Upper lobe of right lung (tissue), 1 donor: ENCODE measurements at regions not wholly inside any gene's neighbourhood (a gene's known extent, or its start where the extent isn't known, plus 50 kb on each side); places are given as distances from the start of the nearest gene placed in this dataset.

Experiments used
- ATAC-seq: fragments of 200-7000 bp; cut with Tn5 transposase; one replicate; pipeline ENCODE4 v1.9.1; 2020; ENCODE audit warnings: mild to moderate bottlenecking, moderate library complexity
- DNase-seq: peaks from one replicate; pipeline ENCODE4 v3.0.0-alpha.2; 2020
- H3K27ac ChIP-seq: fragments of 200-600 bp; one replicate; pipeline ENCODE4 v1.8.0; 2022
- H3K27me3 ChIP-seq: fragments of 200-600 bp; one replicate; pipeline ENCODE4 v1.8.0; 2022; ENCODE audit warnings: mild to moderate bottlenecking
- H3K36me3 ChIP-seq: fragments of 200-600 bp; one replicate; pipeline ENCODE4 v1.8.0; 2022
- H3K4me1 ChIP-seq: fragments of 200-600 bp; one replicate; pipeline ENCODE4 v1.8.0; 2022
- H3K4me3 ChIP-seq: fragments of 200-600 bp; one replicate; pipeline ENCODE4 v1.8.0; 2022; ENCODE audit warnings: mild to moderate bottlenecking
- H3K9me3 ChIP-seq: fragments of 200-600 bp; one replicate; pipeline ENCODE4 v1.8.0; 2022
- intact Hi-C: fragments of 100-400 bp; cut with DNase I; formaldehyde crosslinking; loops from one replicate; pipeline ENCODE4 v1.11.0; 2022
- TF ChIP-seq, protein P1 (sequence below): fragments of 200-600 bp; IDR thresholded peaks from one replicate; pipeline ENCODE4 v1.8.0; 2022; ENCODE audit warnings: antibody characterized with exemption
- donor health status: DM: no; HTN: yes; CAD: no; lungs with severe emphysema.

- Histone ChIP-seq H3K4me3 (no peak overlapping the region), H3K27me3 (no peaks in the 10 kb centered on the region), H3K4me1 (no peaks in the 10 kb centered on the region), H3K27ac (no peak overlapping the region), H3K36me3 (no peaks in the 10 kb centered on the region), H3K9me3 (no peaks in the 10 kb centered on the region)
- no peak for ATAC-seq
- DNase-seq: no peak
- TF ChIP-seq, protein P1, sequence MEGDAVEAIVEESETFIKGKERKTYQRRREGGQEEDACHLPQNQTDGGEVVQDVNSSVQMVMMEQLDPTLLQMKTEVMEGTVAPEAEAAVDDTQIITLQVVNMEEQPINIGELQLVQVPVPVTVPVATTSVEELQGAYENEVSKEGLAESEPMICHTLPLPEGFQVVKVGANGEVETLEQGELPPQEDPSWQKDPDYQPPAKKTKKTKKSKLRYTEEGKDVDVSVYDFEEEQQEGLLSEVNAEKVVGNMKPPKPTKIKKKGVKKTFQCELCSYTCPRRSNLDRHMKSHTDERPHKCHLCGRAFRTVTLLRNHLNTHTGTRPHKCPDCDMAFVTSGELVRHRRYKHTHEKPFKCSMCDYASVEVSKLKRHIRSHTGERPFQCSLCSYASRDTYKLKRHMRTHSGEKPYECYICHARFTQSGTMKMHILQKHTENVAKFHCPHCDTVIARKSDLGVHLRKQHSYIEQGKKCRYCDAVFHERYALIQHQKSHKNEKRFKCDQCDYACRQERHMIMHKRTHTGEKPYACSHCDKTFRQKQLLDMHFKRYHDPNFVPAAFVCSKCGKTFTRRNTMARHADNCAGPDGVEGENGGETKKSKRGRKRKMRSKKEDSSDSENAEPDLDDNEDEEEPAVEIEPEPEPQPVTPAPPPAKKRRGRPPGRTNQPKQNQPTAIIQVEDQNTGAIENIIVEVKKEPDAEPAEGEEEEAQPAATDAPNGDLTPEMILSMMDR: no peak
- intact Hi-C loops: no loop called here
Measured at GRCh38 chr13:74449811-74450524, 315.8 kb upstream of the KLF12 start.

DNA sequence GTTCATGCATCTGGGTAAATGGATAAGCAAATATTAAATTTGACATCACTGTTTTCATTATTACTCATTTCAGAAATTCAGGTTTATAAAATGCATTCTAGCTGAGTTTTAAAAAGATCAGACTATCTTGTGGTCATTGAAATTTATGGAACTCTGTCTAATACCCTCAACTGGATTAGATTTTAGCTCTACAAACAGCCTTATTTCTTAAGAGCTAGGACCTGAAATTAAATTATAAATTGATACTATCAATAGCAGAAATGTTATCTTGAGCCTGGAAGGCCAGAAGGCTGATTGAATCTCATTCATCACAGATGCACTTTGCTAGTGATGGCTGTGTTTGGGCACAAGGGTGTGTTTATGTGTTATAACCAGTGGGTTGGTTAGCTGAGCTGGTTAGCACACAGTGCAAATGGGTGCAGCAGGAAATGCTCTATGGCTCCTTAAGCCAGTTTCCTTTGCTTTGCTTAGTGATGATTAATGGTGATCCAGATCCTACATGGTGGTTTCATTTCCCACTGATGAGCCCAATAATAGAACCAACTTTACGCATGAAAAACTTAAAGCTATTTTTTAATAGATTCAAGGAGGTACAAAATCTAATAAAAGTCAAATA lies 310.8 kb upstream of the KLF12 start:
- no peak overlapping the region for H3K27ac ChIP-seq
- no peaks in the 10 kb centered on the region for H3K36me3 ChIP-seq
- H3K9me3 ChIP-seq: no peaks in the 10 kb centered on the region
- ATAC-seq (no peak), DNase-seq (no peak)
- intact Hi-C loops: no loop called here
- no peak overlapping the region for H3K4me3 ChIP-seq
- TF ChIP-seq, protein P1: no peak
- no peaks in the 10 kb centered on the region for H3K27me3 ChIP-seq
- H3K4me1 ChIP-seq: no peaks in the 10 kb centered on the region

DNA sequence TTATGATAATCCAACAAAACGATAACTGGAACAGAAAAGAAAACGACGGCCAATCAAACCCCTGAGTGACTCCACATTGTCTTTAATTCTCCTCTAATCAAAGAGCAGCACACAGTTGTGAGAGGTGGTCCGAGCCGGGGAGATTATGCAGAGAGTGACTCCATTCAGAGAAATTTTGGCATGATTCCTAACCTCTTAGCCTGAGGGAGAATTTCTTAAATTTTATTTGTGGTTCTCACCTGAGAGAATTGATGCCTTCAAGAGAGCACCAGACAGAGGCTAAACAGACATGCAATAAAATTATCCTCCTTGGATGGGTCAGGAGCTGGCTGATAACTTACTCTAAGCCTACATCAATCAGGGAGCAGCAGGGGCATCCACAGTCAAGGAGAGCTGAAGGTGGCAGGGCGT lies 310.0 kb upstream of the KLF12 start:
- no peak overlapping the region for H3K27ac ChIP-seq
- DNase-seq: no peak
- no peaks in the 10 kb centered on the region for H3K4me1 ChIP-seq
- H3K9me3 ChIP-seq: no peaks in the 10 kb centered on the region
- intact Hi-C loops: no loop called here
- no peak for ATAC-seq
- no peaks in the 10 kb centered on the region for H3K27me3 ChIP-seq
- TF ChIP-seq, protein P1: no peak
- no peak overlapping the region for H3K4me3 ChIP-seq
- H3K36me3 ChIP-seq: no peaks in the 10 kb centered on the region

DNA sequence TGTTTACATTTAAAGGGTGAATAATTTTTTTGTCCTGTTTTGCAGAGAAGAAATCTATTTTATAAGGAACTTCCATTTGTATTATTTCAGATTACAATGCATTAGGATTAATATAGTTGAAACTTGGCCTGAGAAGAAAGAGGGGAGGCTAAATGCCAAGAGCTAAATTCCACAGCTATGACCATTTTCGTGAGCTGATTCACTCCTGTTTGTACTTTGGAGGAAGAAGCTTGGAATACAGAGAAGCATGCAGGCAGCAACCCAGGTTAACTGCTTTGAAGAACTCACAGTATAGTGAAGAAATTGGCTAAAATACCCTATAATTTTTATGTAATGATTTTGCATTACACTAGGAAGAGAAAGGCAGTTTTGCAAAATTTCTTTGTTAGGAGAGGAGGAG lies 309.4 kb upstream of the KLF12 start:
- no peaks in the 10 kb centered on the region for H3K9me3 ChIP-seq
- TF ChIP-seq, protein P1: no peak
- intact Hi-C loops: no loop called here
- no peak overlapping the region for H3K27ac ChIP-seq
- H3K4me1 ChIP-seq: no peaks in the 10 kb centered on the region
- H3K36me3 ChIP-seq: no peaks in the 10 kb centered on the region
- H3K27me3 ChIP-seq: no peaks in the 10 kb centered on the region
- DNase-seq: no peak
- no peak overlapping the region for H3K4me3 ChIP-seq
- no peak for ATAC-seq

DNA sequence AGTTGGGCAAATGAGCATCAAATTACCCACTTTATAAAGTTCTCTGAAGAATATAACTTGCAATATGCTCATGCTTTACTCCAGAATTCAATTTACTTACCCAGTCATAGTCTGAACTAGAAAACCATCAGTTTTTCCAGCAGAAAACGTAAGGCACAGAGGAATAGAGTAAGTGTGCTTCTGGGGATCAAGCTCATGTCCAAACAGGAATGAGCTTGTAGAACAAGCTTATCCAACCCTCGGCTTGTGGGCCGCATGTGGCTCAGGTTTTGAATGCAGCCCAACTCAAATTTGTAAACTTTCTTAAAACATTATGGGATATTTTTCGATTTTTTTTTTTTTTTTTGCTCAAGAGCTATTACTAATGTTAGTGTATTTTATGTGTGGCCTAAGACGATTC lies 308.5 kb upstream of the KLF12 start:
- H3K36me3 ChIP-seq: no peaks in the 10 kb centered on the region
- no peak overlapping the region for H3K27ac ChIP-seq
- no peak for ATAC-seq
- no peak for DNase-seq
- TF ChIP-seq, protein P1: no peak
- intact Hi-C loops: no loop called here
- H3K27me3 ChIP-seq: no peaks in the 10 kb centered on the region
- H3K4me1 ChIP-seq: no peaks in the 10 kb centered on the region
- no peak overlapping the region for H3K4me3 ChIP-seq
- H3K9me3 ChIP-seq: no peaks in the 10 kb centered on the region
